GM06990 (cell line): ENCODE measurements at regions not wholly inside any gene's neighbourhood (a gene's known extent, or its start where the extent isn't known, plus 50 kb on each side); places are given as distances from the start of the nearest gene placed in this dataset.

Source experiments
- DNase-seq: peaks from one replicate; pipeline ENCODE4 v3.0.0-alpha.2; 2011; ENCODE audit not compliant: insufficient read length; ENCODE audit errors: extremely low read depth
- H3K27me3 ChIP-seq: replicated peaks from 2 replicates; pipeline ENCODE4 v1.6.0; 2011; ENCODE audit warnings: low read length; ENCODE audit not compliant: control insufficient read depth, insufficient read depth
- H3K36me3 ChIP-seq: 2 replicates; pipeline ENCODE4 v1.5.1; 2011; ENCODE audit warnings: low read length; ENCODE audit not compliant: control insufficient read depth, insufficient read depth
- H3K4me3 ChIP-seq: replicated peaks from 2 replicates; pipeline ENCODE4 v1.5.1; 2011; ENCODE audit warnings: low read depth, mild to moderate bottlenecking, control low read depth, low read length
- CTCF ChIP-seq: IDR thresholded peaks from 2 replicates; pipeline ENCODE4 v1.5.1; 2011; ENCODE audit warnings: low read length, control low read depth, mild to moderate bottlenecking, inconsistent platforms; ENCODE audit not compliant: insufficient read depth, poor library complexity, severe bottlenecking

GRCh38 chr12:74910831-74911230 is 298.8 kb downstream of the KCNC2 start:
- H3K4me3 ChIP-seq, result no peak overlapping the region
- no peak for TF ChIP-seq CTCF
- DNase-seq, result no peak
- H3K36me3 ChIP-seq, result no peaks in the 10 kb centered on the region
- no peaks in the 10 kb centered on the region for H3K27me3 ChIP-seq

GRCh38 chr12:74914378-74914777 is 295.3 kb downstream of the KCNC2 start:
- TF ChIP-seq CTCF, result no peak
- H3K36me3 ChIP-seq, result no peaks in the 10 kb centered on the region
- DNase-seq, result no peak

GRCh38 chr12:74915718-74916117 is 293.9 kb downstream of the KCNC2 start:
- TF ChIP-seq CTCF, result no peak
- no peak for DNase-seq
- Histone ChIP-seq H3K4me3 (no peak overlapping the region), H3K36me3 (no peaks in the 10 kb centered on the region), H3K27me3 (no peaks in the 10 kb centered on the region)

More at GRCh38 chr12:74914378-74914777, 295.3 kb downstream of the KCNC2 start:
- Histone ChIP-seq H3K4me3 (no peak overlapping the region), H3K27me3 (no peaks in the 10 kb centered on the region)

GRCh38 chr12:74917743-74918142 is 291.9 kb downstream of the KCNC2 start:
- H3K27me3 ChIP-seq, result no peaks in the 10 kb centered on the region
- no peak for TF ChIP-seq CTCF
- H3K36me3 ChIP-seq, result no peaks in the 10 kb centered on the region
- DNase-seq, result no peak
- H3K4me3 ChIP-seq, result no peak overlapping the region

GRCh38 chr12:74918291-74918690 is 291.3 kb downstream of the KCNC2 start:
- Histone ChIP-seq H3K4me3 (no peak overlapping the region), H3K36me3 (no peaks in the 10 kb centered on the region), H3K27me3 (no peaks in the 10 kb centered on the region)
- DNase-seq, result no peak
- TF ChIP-seq CTCF, result no peak

GRCh38 chr12:74922117-74922516 is 287.5 kb downstream of the KCNC2 start:
- no peak for DNase-seq
- Histone ChIP-seq H3K4me3 (no peak overlapping the region), H3K27me3 (no peaks in the 10 kb centered on the region), H3K36me3 (no peaks in the 10 kb centered on the region)
- TF ChIP-seq CTCF, result no peak
